ENCODE measurements at regions not wholly inside any gene's neighbourhood (a gene's known extent, or its start where the extent isn't known, plus 50 kb on each side); places are given as distances from the start of the nearest gene placed in this dataset.

DNA sequence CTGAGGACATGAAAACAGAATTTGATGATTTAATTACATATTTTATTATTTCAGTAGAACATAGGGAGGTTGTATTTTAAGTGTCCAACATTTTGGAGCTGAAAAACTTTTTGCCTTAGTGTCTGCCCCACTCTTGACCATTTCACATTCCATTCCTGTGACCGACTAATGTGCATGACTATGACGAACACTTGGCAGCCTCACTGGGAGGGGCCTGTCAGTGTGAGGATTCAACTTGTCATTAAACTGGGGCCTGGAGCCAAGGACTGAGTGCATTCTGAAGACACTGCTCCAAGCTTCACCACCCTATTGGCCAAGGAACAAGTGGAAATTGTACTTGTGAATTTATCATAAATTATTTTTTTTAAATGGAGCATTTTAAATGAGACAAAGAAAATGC lies 661.3 kb downstream of the BCKDHB start:
- CTCF ChIA-PET, result no interaction called here
- no peaks in the 10 kb centered on the region for H3K9me3 Mint-ChIP-seq
- DNase-seq (ENCODE audit: low spot score), result no peak

DNA sequence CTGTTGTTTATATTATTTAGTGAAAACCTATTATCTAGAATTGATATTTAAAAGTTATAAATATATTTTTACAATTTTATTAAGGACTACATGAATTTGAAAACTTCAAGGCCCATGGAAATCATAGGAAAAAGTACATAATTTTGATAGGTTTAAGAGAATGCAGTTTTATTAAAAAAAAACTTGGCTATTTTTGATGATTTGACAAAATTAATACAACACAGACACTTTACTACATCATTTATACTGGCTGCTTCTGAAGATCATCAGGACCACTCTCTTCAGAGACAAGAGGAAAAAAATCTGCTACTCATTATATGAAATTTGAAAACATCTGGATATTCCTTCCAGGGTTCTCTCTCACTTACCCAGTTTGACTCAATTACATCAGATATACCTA lies 637.7 kb downstream of the BCKDHB start:
- DNase-seq (ENCODE audit: low spot score) (no peak), ATAC-seq (no peak)
- ChIA-PET CTCF (no interaction called here), POLR2A (no interaction called here)
- Mint-ChIP-seq H3K4me3 (no peak overlapping the region), H3K27ac (no peak overlapping the region), H3K9me3 (peaks cover 17% of the 10 kb centered on the region), H3K4me1 (no peaks in the 10 kb centered on the region), H3K27me3 (ENCODE audit: low read depth) (no peaks in the 10 kb centered on the region), H3K36me3 (peaks cover 11% of the 10 kb centered on the region)
- TF ChIP-seq SMAD4 (CRISPR knock-in tag; IDR thresholded peaks at IDR 0.05) (no peak), ZNF232 (CRISPR knock-in tag; IDR thresholded peaks at IDR 0.05) (no peak), GABPB1 (CRISPR knock-in tag; IDR thresholded peaks at IDR 0.05) (no peak), NR1H2 (CRISPR knock-in tag; IDR thresholded peaks at IDR 0.05) (no peak), TEAD4 (CRISPR knock-in tag; IDR thresholded peaks at IDR 0.05) (no peak), ZNF423 (CRISPR knock-in tag; IDR thresholded peaks at IDR 0.05) (no peak), ZNF263 (CRISPR knock-in tag; IDR thresholded peaks at IDR 0.05; ENCODE audit: low read depth) (no peak)
- TF ChIP-seq, protein P1, sequence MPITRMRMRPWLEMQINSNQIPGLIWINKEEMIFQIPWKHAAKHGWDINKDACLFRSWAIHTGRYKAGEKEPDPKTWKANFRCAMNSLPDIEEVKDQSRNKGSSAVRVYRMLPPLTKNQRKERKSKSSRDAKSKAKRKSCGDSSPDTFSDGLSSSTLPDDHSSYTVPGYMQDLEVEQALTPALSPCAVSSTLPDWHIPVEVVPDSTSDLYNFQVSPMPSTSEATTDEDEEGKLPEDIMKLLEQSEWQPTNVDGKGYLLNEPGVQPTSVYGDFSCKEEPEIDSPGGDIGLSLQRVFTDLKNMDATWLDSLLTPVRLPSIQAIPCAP (CRISPR knock-in tag; IDR thresholded peaks at IDR 0.05), result no peak
- TF ChIP-seq, protein P2, sequence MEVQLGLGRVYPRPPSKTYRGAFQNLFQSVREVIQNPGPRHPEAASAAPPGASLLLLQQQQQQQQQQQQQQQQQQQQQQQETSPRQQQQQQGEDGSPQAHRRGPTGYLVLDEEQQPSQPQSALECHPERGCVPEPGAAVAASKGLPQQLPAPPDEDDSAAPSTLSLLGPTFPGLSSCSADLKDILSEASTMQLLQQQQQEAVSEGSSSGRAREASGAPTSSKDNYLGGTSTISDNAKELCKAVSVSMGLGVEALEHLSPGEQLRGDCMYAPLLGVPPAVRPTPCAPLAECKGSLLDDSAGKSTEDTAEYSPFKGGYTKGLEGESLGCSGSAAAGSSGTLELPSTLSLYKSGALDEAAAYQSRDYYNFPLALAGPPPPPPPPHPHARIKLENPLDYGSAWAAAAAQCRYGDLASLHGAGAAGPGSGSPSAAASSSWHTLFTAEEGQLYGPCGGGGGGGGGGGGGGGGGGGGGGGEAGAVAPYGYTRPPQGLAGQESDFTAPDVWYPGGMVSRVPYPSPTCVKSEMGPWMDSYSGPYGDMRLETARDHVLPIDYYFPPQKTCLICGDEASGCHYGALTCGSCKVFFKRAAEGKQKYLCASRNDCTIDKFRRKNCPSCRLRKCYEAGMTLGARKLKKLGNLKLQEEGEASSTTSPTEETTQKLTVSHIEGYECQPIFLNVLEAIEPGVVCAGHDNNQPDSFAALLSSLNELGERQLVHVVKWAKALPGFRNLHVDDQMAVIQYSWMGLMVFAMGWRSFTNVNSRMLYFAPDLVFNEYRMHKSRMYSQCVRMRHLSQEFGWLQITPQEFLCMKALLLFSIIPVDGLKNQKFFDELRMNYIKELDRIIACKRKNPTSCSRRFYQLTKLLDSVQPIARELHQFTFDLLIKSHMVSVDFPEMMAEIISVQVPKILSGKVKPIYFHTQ (CRISPR knock-in tag; IDR thresholded peaks at IDR 0.05), result no peak

More for the DNA sequence above, 661.3 kb downstream of the BCKDHB start:
- peak; percentile 20; the same call in 1 of the 2 replicates for ATAC-seq
- POLR2A ChIA-PET, result no interaction called here
- Mint-ChIP-seq H3K27ac (no peak overlapping the region), H3K4me1 (no peaks in the 10 kb centered on the region), H3K27me3 (ENCODE audit: low read depth) (no peaks in the 10 kb centered on the region; the same call in 1 of the 2 replicates), H3K4me3 (no peak overlapping the region), H3K36me3 (no peaks in the 10 kb centered on the region)
- TF ChIP-seq SMAD3 (CRISPR knock-in tag; IDR thresholded peaks at IDR 0.05; ENCODE audit: borderline replicate concordance) (no peak), JUN (CRISPR knock-in tag; IDR thresholded peaks at IDR 0.05) (no peak), ZNF263 (CRISPR knock-in tag; IDR thresholded peaks at IDR 0.05; ENCODE audit: low read depth) (no peak), ZNF416 (CRISPR knock-in tag; IDR thresholded peaks at IDR 0.05) (no peak), RELA (CRISPR knock-in tag; IDR thresholded peaks at IDR 0.05; ENCODE audit: borderline replicate concordance) (no peak), ELF4 (CRISPR knock-in tag; IDR thresholded peaks at IDR 0.05; ENCODE audit: low read depth) (no peak), NR1H2 (CRISPR knock-in tag; IDR thresholded peaks at IDR 0.05) (no peak), RORB (CRISPR knock-in tag; IDR thresholded peaks at IDR 0.05) (no peak), FOXP1 (CRISPR knock-in tag; IDR thresholded peaks at IDR 0.05; ENCODE audit: borderline replicate concordance) (no peak), GABPB1 (CRISPR knock-in tag; IDR thresholded peaks at IDR 0.05) (no peak), ESRRA (CRISPR knock-in tag; IDR thresholded peaks at IDR 0.05; ENCODE audit: borderline replicate concordance) (no peak)
- TF ChIP-seq, protein P3, sequence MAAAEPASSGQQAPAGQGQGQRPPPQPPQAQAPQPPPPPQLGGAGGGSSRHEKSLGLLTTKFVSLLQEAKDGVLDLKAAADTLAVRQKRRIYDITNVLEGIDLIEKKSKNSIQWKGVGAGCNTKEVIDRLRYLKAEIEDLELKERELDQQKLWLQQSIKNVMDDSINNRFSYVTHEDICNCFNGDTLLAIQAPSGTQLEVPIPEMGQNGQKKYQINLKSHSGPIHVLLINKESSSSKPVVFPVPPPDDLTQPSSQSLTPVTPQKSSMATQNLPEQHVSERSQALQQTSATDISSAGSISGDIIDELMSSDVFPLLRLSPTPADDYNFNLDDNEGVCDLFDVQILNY (CRISPR knock-in tag; IDR thresholded peaks at IDR 0.05), result no peak
- TF ChIP-seq, protein P4, sequence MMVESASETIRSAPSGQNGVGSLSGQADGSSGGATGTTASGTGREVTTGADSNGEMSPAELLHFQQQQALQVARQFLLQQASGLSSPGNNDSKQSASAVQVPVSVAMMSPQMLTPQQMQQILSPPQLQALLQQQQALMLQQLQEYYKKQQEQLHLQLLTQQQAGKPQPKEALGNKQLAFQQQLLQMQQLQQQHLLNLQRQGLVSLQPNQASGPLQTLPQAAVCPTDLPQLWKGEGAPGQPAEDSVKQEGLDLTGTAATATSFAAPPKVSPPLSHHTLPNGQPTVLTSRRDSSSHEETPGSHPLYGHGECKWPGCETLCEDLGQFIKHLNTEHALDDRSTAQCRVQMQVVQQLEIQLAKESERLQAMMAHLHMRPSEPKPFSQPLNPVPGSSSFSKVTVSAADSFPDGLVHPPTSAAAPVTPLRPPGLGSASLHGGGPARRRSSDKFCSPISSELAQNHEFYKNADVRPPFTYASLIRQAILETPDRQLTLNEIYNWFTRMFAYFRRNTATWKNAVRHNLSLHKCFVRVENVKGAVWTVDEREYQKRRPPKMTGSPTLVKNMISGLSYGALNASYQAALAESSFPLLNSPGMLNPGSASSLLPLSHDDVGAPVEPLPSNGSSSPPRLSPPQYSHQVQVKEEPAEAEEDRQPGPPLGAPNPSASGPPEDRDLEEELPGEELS (CRISPR knock-in tag; IDR thresholded peaks at IDR 0.05), result no peak
- TF ChIP-seq, protein P5, sequence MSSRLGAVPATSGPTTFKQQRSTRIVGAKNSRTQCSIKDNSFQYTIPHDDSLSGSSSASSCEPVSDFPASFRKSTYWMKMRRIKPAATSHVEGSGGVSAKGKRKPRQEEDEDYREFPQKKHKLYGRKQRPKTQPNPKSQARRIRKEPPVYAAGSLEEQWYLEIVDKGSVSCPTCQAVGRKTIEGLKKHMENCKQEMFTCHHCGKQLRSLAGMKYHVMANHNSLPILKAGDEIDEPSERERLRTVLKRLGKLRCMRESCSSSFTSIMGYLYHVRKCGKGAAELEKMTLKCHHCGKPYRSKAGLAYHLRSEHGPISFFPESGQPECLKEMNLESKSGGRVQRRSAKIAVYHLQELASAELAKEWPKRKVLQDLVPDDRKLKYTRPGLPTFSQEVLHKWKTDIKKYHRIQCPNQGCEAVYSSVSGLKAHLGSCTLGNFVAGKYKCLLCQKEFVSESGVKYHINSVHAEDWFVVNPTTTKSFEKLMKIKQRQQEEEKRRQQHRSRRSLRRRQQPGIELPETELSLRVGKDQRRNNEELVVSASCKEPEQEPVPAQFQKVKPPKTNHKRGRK (CRISPR knock-in tag; IDR thresholded peaks at IDR 0.05; ENCODE audit: borderline replicate concordance), result no peak
- TF ChIP-seq, protein P6, sequence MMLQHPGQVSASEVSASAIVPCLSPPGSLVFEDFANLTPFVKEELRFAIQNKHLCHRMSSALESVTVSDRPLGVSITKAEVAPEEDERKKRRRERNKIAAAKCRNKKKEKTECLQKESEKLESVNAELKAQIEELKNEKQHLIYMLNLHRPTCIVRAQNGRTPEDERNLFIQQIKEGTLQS (CRISPR knock-in tag; conservative IDR thresholded peaks at IDR 0.05), result no peak
- TF ChIP-seq, protein P7, sequence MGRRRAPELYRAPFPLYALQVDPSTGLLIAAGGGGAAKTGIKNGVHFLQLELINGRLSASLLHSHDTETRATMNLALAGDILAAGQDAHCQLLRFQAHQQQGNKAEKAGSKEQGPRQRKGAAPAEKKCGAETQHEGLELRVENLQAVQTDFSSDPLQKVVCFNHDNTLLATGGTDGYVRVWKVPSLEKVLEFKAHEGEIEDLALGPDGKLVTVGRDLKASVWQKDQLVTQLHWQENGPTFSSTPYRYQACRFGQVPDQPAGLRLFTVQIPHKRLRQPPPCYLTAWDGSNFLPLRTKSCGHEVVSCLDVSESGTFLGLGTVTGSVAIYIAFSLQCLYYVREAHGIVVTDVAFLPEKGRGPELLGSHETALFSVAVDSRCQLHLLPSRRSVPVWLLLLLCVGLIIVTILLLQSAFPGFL (CRISPR knock-in tag; IDR thresholded peaks at IDR 0.05; ENCODE audit: borderline replicate concordance), result no peak
- TF ChIP-seq, protein P8, sequence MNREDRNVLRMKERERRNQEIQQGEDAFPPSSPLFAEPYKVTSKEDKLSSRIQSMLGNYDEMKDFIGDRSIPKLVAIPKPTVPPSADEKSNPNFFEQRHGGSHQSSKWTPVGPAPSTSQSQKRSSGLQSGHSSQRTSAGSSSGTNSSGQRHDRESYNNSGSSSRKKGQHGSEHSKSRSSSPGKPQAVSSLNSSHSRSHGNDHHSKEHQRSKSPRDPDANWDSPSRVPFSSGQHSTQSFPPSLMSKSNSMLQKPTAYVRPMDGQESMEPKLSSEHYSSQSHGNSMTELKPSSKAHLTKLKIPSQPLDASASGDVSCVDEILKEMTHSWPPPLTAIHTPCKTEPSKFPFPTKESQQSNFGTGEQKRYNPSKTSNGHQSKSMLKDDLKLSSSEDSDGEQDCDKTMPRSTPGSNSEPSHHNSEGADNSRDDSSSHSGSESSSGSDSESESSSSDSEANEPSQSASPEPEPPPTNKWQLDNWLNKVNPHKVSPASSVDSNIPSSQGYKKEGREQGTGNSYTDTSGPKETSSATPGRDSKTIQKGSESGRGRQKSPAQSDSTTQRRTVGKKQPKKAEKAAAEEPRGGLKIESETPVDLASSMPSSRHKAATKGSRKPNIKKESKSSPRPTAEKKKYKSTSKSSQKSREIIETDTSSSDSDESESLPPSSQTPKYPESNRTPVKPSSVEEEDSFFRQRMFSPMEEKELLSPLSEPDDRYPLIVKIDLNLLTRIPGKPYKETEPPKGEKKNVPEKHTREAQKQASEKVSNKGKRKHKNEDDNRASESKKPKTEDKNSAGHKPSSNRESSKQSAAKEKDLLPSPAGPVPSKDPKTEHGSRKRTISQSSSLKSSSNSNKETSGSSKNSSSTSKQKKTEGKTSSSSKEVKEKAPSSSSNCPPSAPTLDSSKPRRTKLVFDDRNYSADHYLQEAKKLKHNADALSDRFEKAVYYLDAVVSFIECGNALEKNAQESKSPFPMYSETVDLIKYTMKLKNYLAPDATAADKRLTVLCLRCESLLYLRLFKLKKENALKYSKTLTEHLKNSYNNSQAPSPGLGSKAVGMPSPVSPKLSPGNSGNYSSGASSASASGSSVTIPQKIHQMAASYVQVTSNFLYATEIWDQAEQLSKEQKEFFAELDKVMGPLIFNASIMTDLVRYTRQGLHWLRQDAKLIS (CRISPR knock-in tag; IDR thresholded peaks at IDR 0.05; ENCODE audit: borderline replicate concordance), result no peak

Measured in WTC11 (cell line).